H1 (cell line): ENCODE measurements at regions not wholly inside any gene's neighbourhood (a gene's known extent, or its start where the extent isn't known, plus 50 kb on each side); places are given as distances from the start of the nearest gene placed in this dataset.
"Not testable (repeated sequence)": the region's sequence is repeated elsewhere in the genome, so short reads cannot be mapped to it uniquely, and the experiment has no call there.

Experiments used
- CTCF ChIA-PET: fragments of 300-600 bp; sonication (Branson Sonifier 250); formaldehyde crosslinking; loops from one replicate; lab custom pipeline; 2021; ENCODE audit not compliant: partially characterized antibody; lab: Charles Lee
- POLR2A ChIA-PET: fragments of 300-600 bp; sonication (Branson Sonifier 250); formaldehyde crosslinking; loops from one replicate; lab custom pipeline; 2021; ENCODE audit warnings: inconsistent platforms; ENCODE audit not compliant: partially characterized antibody; lab: Charles Lee
- DNase-seq, 2 experiments: peaks; one replicate each; pipeline versions ENCODE4 v3.0.0 to v3.0.0-alpha.2; 2010 to 2022; ENCODE audit warnings: low spot score in 2 of 2, low read depth in 1 of 2, mixed read lengths in 1 of 2
- FAIRE-seq: peaks from 2 replicates; lab custom pipeline; 2011; peaks lifted over from hg19 to GRCh38; lab: Jason Lieb, UNC
- H2AFZ ChIP-seq: 2 replicates; pipeline ENCODE4 v1.8.1; 2012; ENCODE audit warnings: low read length, inconsistent platforms
- H2AK5ac ChIP-seq: 2 replicates; pipeline ENCODE4 v1.6.1; 2013; ENCODE audit warnings: low read depth, low read length
- H2BK120ac ChIP-seq: replicated peaks from 2 replicates; pipeline ENCODE3; 2013; ENCODE audit warnings: low read depth, low read length, inconsistent platforms
- H2BK12ac ChIP-seq: 2 replicates; pipeline ENCODE4 v1.6.1; 2013; ENCODE audit warnings: low read depth, low read length
- H2BK15ac ChIP-seq: 2 replicates; pipeline ENCODE4 v1.6.1; 2013; ENCODE audit warnings: low read length
- H2BK20ac ChIP-seq: 2 replicates; pipeline ENCODE4 v1.6.1; 2013; ENCODE audit warnings: low read length
- H2BK5ac ChIP-seq: 2 replicates; pipeline ENCODE4 v1.6.1; 2013; ENCODE audit warnings: low read depth, low read length
- H3K14ac ChIP-seq: 2 replicates; pipeline ENCODE4 v1.6.1; 2013; ENCODE audit warnings: inconsistent platforms; ENCODE audit not compliant: insufficient read length
- H3K18ac ChIP-seq: 2 replicates; pipeline ENCODE4 v1.6.1; 2013; ENCODE audit warnings: low read length; ENCODE audit errors: extremely low read depth
- H3K23ac ChIP-seq: 2 replicates; pipeline ENCODE4 v1.6.1; 2013; ENCODE audit warnings: inconsistent platforms; ENCODE audit not compliant: insufficient read length
- H3K23me2 ChIP-seq: 2 replicates; pipeline ENCODE4 v1.6.1; 2013; ENCODE audit warnings: low read depth, low read length
- H3K27ac ChIP-seq: 2 replicates; pipeline ENCODE4 v1.6.1; 2011; ENCODE audit warnings: low read depth, low read length, inconsistent platforms
- H3K27me3 ChIP-seq, 4 experiments: replicated peaks in 1 of 4; 1 replicate in 1 of 4; 2 replicates in 3 of 4; pipeline versions ENCODE4 v1.6.1 to v1.8.1; 2011 to 2013; ENCODE audit warnings: low read length in 3 of 4, mild to moderate bottlenecking in 3 of 4, inconsistent platforms in 2 of 4, mixed read lengths in 2 of 4, moderate library complexity in 1 of 4; ENCODE audit not compliant: control insufficient read depth in 3 of 4, insufficient read depth in 3 of 4; ENCODE audit errors: extremely low read depth in 1 of 4
- H3K36me3 ChIP-seq, 4 experiments: 2 replicates each; pipeline versions ENCODE4 v1.6.1 to v1.8.1; 2011 to 2013; ENCODE audit warnings: mild to moderate bottlenecking in 4 of 4, low read length in 3 of 4, moderate library complexity in 2 of 4, control low read depth in 1 of 4, inconsistent platforms in 1 of 4; ENCODE audit not compliant: insufficient read depth in 4 of 4, control insufficient read depth in 2 of 4
- H3K4ac ChIP-seq: replicated peaks from 2 replicates; pipeline ENCODE3; 2013; ENCODE audit warnings: low read length, low read depth, mixed read lengths, inconsistent platforms; ENCODE audit not compliant: insufficient read length
- H3K4me1 ChIP-seq, 4 experiments: replicated peaks in 1 of 4; 1 replicate in 1 of 4; 2 replicates in 3 of 4; pipeline versions ENCODE4 v1.6.1 to v1.8.1; 2011 to 2013; ENCODE audit warnings: low read length in 3 of 4, inconsistent platforms in 2 of 4, mixed read lengths in 1 of 4; ENCODE audit not compliant: insufficient read depth in 4 of 4, control insufficient read depth in 3 of 4
- H3K4me2 ChIP-seq, 2 experiments: 2 replicates each; pipeline versions ENCODE4 v1.6.1 to v1.8.1; 2011 to 2013; ENCODE audit warnings: low read depth in 2 of 2, low read length in 2 of 2, control low read depth in 1 of 2, inconsistent platforms in 1 of 2, mild to moderate bottlenecking in 1 of 2; ENCODE audit not compliant: insufficient read depth in 1 of 2
- H3K4me3 ChIP-seq, 4 experiments: fragments of 200-600, 300-600 bp in 1 of 4; sonication (generic), shearing (Covaris generic), sonication (Bioruptor Twin) in 1 of 4; 2 replicates each; pipeline versions ENCODE4 v1.5.1 to v1.8.1; 2011 to 2016; ENCODE audit warnings: low read length in 4 of 4, low read depth in 3 of 4, control low read depth in 2 of 4, inconsistent platforms in 2 of 4, mild to moderate bottlenecking in 2 of 4, mixed read lengths in 1 of 4, moderate library complexity in 1 of 4; ENCODE audit not compliant: insufficient read depth in 2 of 4; ENCODE audit errors: extremely low read depth in 1 of 4
- H3K56ac ChIP-seq: replicated peaks from 2 replicates; pipeline ENCODE3; 2013; ENCODE audit warnings: low read depth, mild to moderate bottlenecking, mixed read lengths, low read length, inconsistent platforms; ENCODE audit not compliant: insufficient read length
- H3K79me1 ChIP-seq: 2 replicates; pipeline ENCODE4 v1.6.1; 2013; ENCODE audit warnings: low read depth, low read length, control low read depth
- H3K79me2 ChIP-seq, 2 experiments: 2 replicates each; pipeline versions ENCODE4 v1.6.1 to v1.8.1; 2012 to 2013; ENCODE audit warnings: low read length in 2 of 2, mild to moderate bottlenecking in 2 of 2, inconsistent platforms in 1 of 2; ENCODE audit not compliant: insufficient read depth in 2 of 2, control insufficient read depth in 1 of 2
- H3K9ac ChIP-seq, 4 experiments: replicated peaks in 1 of 4; 1 replicate in 1 of 4; 2 replicates in 3 of 4; pipeline versions ENCODE4 v1.6.1 to v1.8.1; 2011 to 2013; ENCODE audit warnings: low read depth in 3 of 4, low read length in 3 of 4, control low read depth in 2 of 4, mild to moderate bottlenecking in 2 of 4, moderate library complexity in 2 of 4, inconsistent platforms in 1 of 4; ENCODE audit errors: extremely low read depth in 1 of 4
- H3K9me3 ChIP-seq, 2 experiments: 2 replicates each; pipeline versions ENCODE4 v1.6.1 to v1.8.1; 2012 to 2013; ENCODE audit warnings: mild to moderate bottlenecking in 2 of 2, moderate library complexity in 2 of 2, control low read depth in 1 of 2, inconsistent platforms in 1 of 2, low read depth in 1 of 2, low read length in 1 of 2, mixed read lengths in 1 of 2; ENCODE audit not compliant: insufficient read depth in 2 of 2
- H4K20me1 ChIP-seq, 2 experiments: replicated peaks in 1 of 2; 2 replicates each; pipeline versions ENCODE3 to v1.8.1; 2011 to 2013; ENCODE audit warnings: inconsistent platforms in 2 of 2, low read length in 2 of 2, mild to moderate bottlenecking in 1 of 2; ENCODE audit not compliant: insufficient read depth in 2 of 2, control insufficient read depth in 1 of 2
- H4K5ac ChIP-seq: 2 replicates; pipeline ENCODE4 v1.6.1; 2013; ENCODE audit warnings: low read length, low read depth, mixed read lengths, inconsistent platforms; ENCODE audit not compliant: insufficient read length
- H4K8ac ChIP-seq: 2 replicates; pipeline ENCODE4 v1.8.0; 2013; ENCODE audit warnings: mild to moderate bottlenecking, moderate library complexity, low read length, inconsistent platforms; ENCODE audit not compliant: insufficient read depth; ENCODE audit errors: extremely low read depth
- H4K91ac ChIP-seq: replicated peaks from 2 replicates; pipeline ENCODE3; 2013; ENCODE audit warnings: low read length, mixed read lengths, inconsistent platforms; ENCODE audit not compliant: insufficient read length
- WGBS, 2 experiments: shearing (Covaris generic) in 1 of 2; methylation state at CpG; one replicate each; pipeline versions ENCODE4 v1.1.6 to v1.1.7; 2013 to 2015; ENCODE audit warnings: low lambda C conversion rate in 2 of 2, mixed read lengths in 2 of 2, inconsistent platforms in 1 of 2, low coverage in 1 of 2, missing lambda C conversion rate in 1 of 2; ENCODE audit not compliant: insufficient replicate concordance in 2 of 2, insufficient coverage in 1 of 2, insufficient read length in 1 of 2; ENCODE audit errors: extremely low coverage in 1 of 2, missing lambda C conversion rate in 1 of 2; 5-methylcytosine and 5-hydroxymethylcytosine counted together

GRCh38 chr1:157445616-157446140 lies 106.6 kb downstream of the FCRL5 start:
- H3K14ac ChIP-seq, H3K79me2 ChIP-seq, H4K91ac ChIP-seq, H3K4me3 ChIP-seq, H3K18ac ChIP-seq, POLR2A ChIA-PET, H3K36me3 ChIP-seq, H3K23me2 ChIP-seq, FAIRE-seq, H2BK12ac ChIP-seq, H2BK20ac ChIP-seq, H3K27me3 ChIP-seq, H3K56ac ChIP-seq, H3K9me3 ChIP-seq, H2BK5ac ChIP-seq, H4K20me1 ChIP-seq, H4K8ac ChIP-seq, H3K9ac ChIP-seq, H3K4me1 ChIP-seq, H2BK120ac ChIP-seq, H2AFZ ChIP-seq, H3K79me1 ChIP-seq, H3K4me2 ChIP-seq, DNase-seq, H4K5ac ChIP-seq, H3K4ac ChIP-seq, H3K23ac ChIP-seq, H3K27ac ChIP-seq, H2AK5ac ChIP-seq, H2BK15ac ChIP-seq: not testable (repeated sequence)
- WGBS, 2 experiments = 96% methylated on average over 14 of the region's 15 CpGs; no CpG with 5 or more reads in 1 of the 2 experiments
- CTCF ChIA-PET = interaction anchor here (0.6 to 1.4 kb wide), 2 partner anchors 75 to 471 kb away, joined by 3 to 4 read pairs; no protein-coding TSS in a partner anchor
